OCI-LY1 (cell line): ENCODE measurements at regions not wholly inside any gene's neighbourhood (a gene's known extent, or its start where the extent isn't known, plus 50 kb on each side); places are given as distances from the start of the nearest gene placed in this dataset.

Experiments
- H2AFZ ChIP-seq: fragments of 200-600 bp; sonication (generic), shearing (Covaris generic); 2 replicates; pipeline ENCODE4 v1.6.0; 2014; ENCODE audit warnings: antibody characterized with exemption, mild to moderate bottlenecking, low read length
- H3F3A ChIP-seq: fragments of 200-600 bp; sonication (generic), shearing (Covaris generic); 2 replicates; pipeline ENCODE4 v1.6.0; 2014; ENCODE audit warnings: mild to moderate bottlenecking, antibody characterized with exemption, low read length, moderate library complexity; ENCODE audit not compliant: insufficient read depth
- H3K27ac ChIP-seq: fragments of 200-600 bp; sonication (generic); 2 replicates; pipeline ENCODE4 v1.5.1; 2014; ENCODE audit warnings: low read length, mixed run types, mild to moderate bottlenecking, low read depth; ENCODE audit not compliant: poor library complexity, severe bottlenecking
- H3K27me3 ChIP-seq: fragments of 200-600 bp; sonication (generic); 2 replicates; pipeline ENCODE4 v1.6.0; 2014; ENCODE audit warnings: antibody characterized with exemption, mild to moderate bottlenecking, low read length, moderate library complexity; ENCODE audit not compliant: insufficient read depth
- H3K36me3 ChIP-seq: fragments of 200-600 bp; sonication (generic); 2 replicates; pipeline ENCODE4 v1.6.1; 2014; ENCODE audit warnings: mild to moderate bottlenecking, antibody characterized with exemption, low read length, moderate library complexity, mixed read lengths; ENCODE audit not compliant: insufficient read depth
- H3K4me1 ChIP-seq: fragments of 200-600 bp; sonication (generic); 2 replicates; pipeline ENCODE4 v1.5.1; 2014; ENCODE audit warnings: mild to moderate bottlenecking, low read length, moderate library complexity; ENCODE audit not compliant: insufficient read depth, severe bottlenecking
- H3K4me2 ChIP-seq: fragments of 200-600 bp; sonication (generic), shearing (Covaris generic); 2 replicates; pipeline ENCODE4 v1.6.1; 2014; ENCODE audit warnings: low read length
- H3K4me3 ChIP-seq: fragments of 200-600 bp; sonication (generic); 2 replicates; pipeline ENCODE4 v1.5.1; 2014; ENCODE audit warnings: low read length, low read depth, mild to moderate bottlenecking, mixed read lengths; ENCODE audit not compliant: poor library complexity, severe bottlenecking
- H3K79me2 ChIP-seq: fragments of 200-600 bp; shearing (Covaris generic); 2 replicates; pipeline ENCODE4 v1.6.1; 2016; ENCODE audit warnings: mixed run types, low read length, mixed read lengths; ENCODE audit not compliant: insufficient read depth
- H3K9ac ChIP-seq: fragments of 200-600 bp; sonication (generic), shearing (Covaris generic); 2 replicates; pipeline ENCODE4 v1.6.1; 2014; ENCODE audit warnings: mild to moderate bottlenecking, low read length, mixed read lengths
- H3K9me2 ChIP-seq: fragments of 200-600 bp; sonication (generic), shearing (Covaris generic); 2 replicates; pipeline ENCODE4 v1.6.1; 2014; ENCODE audit warnings: low read depth, mild to moderate bottlenecking, low read length, mixed read lengths
- H3K9me3 ChIP-seq: fragments of 200-600 bp; shearing (Covaris generic); 2 replicates; pipeline ENCODE4 v1.6.1; 2014; ENCODE audit warnings: low read length, mixed read lengths
- H4K20me1 ChIP-seq: fragments of 200-600 bp; sonication (generic), shearing (Covaris generic); 2 replicates; pipeline ENCODE4 v1.6.0; 2016; ENCODE audit warnings: mild to moderate bottlenecking, low read length; ENCODE audit not compliant: insufficient read depth
- CTCF ChIP-seq: fragments of 200-600 bp; sonication (generic), shearing (Covaris generic); IDR thresholded peaks from 2 replicates; pipeline ENCODE4 v1.5.1; 2017; ENCODE audit warnings: mild to moderate bottlenecking, antibody characterized with exemption, low read length, moderate library complexity, mixed read lengths
- EZH2 ChIP-seq: fragments of 200-600 bp; sonication (generic), shearing (Covaris generic); IDR thresholded peaks from 2 replicates; pipeline ENCODE4 v1.8.0; 2017; ENCODE audit warnings: borderline replicate concordance, mixed run types, mild to moderate bottlenecking, antibody characterized with exemption, low read length, moderate library complexity, mixed read lengths

- no peak for TF ChIP-seq EZH2
- no peak for TF ChIP-seq CTCF
- no peaks in the 10 kb centered on the region for H3K36me3 ChIP-seq
- no peaks in the 10 kb centered on the region for H4K20me1 ChIP-seq
- H3K9me2 ChIP-seq: no peaks in the 10 kb centered on the region
- no peaks in the 10 kb centered on the region for H3K9me3 ChIP-seq
- H3K79me2 ChIP-seq: no peaks in the 10 kb centered on the region
- H2AFZ ChIP-seq: no peak overlapping the region
- H3K9ac ChIP-seq: no peak overlapping the region
- no peak overlapping the region for H3K4me3 ChIP-seq
- H3K4me2 ChIP-seq: no peak overlapping the region
- H3F3A ChIP-seq: no peaks in the 10 kb centered on the region
- H3K4me1 ChIP-seq: no peaks in the 10 kb centered on the region
- H3K27me3 ChIP-seq: no peaks in the 10 kb centered on the region
- H3K27ac ChIP-seq: no peak overlapping the region
Measured at GRCh38 chr18:44374966-44375365, 305.7 kb upstream of the SETBP1 start.

GRCh38 chr18:44386401-44386800 is 294.3 kb upstream of the SETBP1 start:
- no peak overlapping the region for H2AFZ ChIP-seq
- no peak overlapping the region for H3K4me3 ChIP-seq
- no peaks in the 10 kb centered on the region for H3K9me2 ChIP-seq
- H3K79me2 ChIP-seq: no peaks in the 10 kb centered on the region
- no peak overlapping the region for H3K4me2 ChIP-seq
- H3K36me3 ChIP-seq: no peaks in the 10 kb centered on the region
- H3K4me1 ChIP-seq: no peaks in the 10 kb centered on the region
- no peak overlapping the region for H3K9ac ChIP-seq
- no peak for TF ChIP-seq EZH2
- TF ChIP-seq CTCF: no peak
- no peaks in the 10 kb centered on the region for H3F3A ChIP-seq
- no peak overlapping the region for H3K27ac ChIP-seq
- no peaks in the 10 kb centered on the region for H4K20me1 ChIP-seq
- no peaks in the 10 kb centered on the region for H3K27me3 ChIP-seq
- no peaks in the 10 kb centered on the region for H3K9me3 ChIP-seq

DNA sequence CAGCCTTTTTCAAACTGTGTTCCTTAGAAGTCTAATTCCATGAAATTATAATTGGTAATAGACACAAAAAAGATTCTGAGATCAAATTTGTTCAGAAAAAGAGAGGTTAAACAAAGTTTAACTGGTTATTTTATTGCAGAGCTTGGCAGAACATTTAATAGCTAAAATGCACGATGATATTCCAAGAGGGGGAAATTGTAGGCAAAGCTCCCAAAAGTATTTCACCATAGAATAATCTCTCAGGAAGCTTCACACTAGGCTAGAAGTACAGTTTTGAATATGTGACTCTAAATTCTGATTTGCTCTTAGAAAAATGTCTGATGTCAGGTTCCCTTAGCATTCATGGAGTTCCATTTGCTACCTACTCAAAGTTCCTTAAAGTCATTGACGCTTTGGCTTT is 292.4 kb upstream of the SETBP1 start:
- H3K4me1 ChIP-seq: no peaks in the 10 kb centered on the region
- no peaks in the 10 kb centered on the region for H3F3A ChIP-seq
- no peaks in the 10 kb centered on the region for H3K36me3 ChIP-seq
- H2AFZ ChIP-seq: no peak overlapping the region
- no peak overlapping the region for H3K4me2 ChIP-seq
- H3K27me3 ChIP-seq: no peaks in the 10 kb centered on the region
- H4K20me1 ChIP-seq: no peaks in the 10 kb centered on the region
- H3K27ac ChIP-seq: no peak overlapping the region
- H3K9ac ChIP-seq: no peak overlapping the region
- no peaks in the 10 kb centered on the region for H3K79me2 ChIP-seq
- no peaks in the 10 kb centered on the region for H3K9me3 ChIP-seq
- no peaks in the 10 kb centered on the region for H3K9me2 ChIP-seq
- TF ChIP-seq EZH2 (no peak), CTCF (no peak)
- no peak overlapping the region for H3K4me3 ChIP-seq
